OCI-LY1 (cell line): ENCODE measurements at regions not wholly inside any gene's neighbourhood (a gene's known extent, or its start where the extent isn't known, plus 50 kb on each side); places are given as distances from the start of the nearest gene placed in this dataset.

Experiments used
- EZH2 ChIP-seq: fragments of 200-600 bp; sonication (generic), shearing (Covaris generic); IDR thresholded peaks from 2 replicates; pipeline ENCODE4 v1.8.0; 2017; ENCODE audit warnings: borderline replicate concordance, mixed run types, mild to moderate bottlenecking, antibody characterized with exemption, low read length, moderate library complexity, mixed read lengths
- TF ChIP-seq, protein P1 (sequence below): fragments of 200-600 bp; sonication (generic), shearing (Covaris generic); IDR thresholded peaks from 2 replicates; pipeline ENCODE4 v1.5.1; 2017; ENCODE audit warnings: mild to moderate bottlenecking, antibody characterized with exemption, low read length, moderate library complexity, mixed read lengths

DNA sequence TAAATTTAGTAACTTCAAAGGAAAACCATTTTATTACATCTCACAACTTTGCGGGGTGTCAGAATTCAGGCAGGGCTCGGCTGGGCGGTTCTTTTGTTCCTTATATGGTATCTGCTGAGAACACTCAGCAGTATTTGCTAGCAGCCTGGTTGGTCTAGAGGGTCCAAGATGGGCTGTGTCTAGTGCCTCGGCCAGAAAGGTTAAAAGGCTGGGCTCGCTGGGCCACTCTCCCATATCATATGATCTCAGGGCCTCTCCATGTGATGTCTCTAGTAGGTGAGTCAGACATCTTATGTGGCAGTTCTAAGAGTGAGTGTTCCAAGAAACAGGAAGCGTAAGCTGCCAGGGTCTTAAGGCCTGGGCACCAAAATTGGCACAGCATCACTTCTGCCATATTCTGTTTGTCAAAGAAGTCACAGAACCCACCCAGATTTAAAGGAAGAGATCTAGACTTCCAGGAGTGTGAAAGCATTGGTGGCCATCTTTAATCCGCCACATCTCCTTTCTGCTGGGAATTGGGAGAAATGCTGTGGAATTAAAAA lies 100.9 kb upstream of the ATP6AP2 start:
- TF ChIP-seq, protein P1, sequence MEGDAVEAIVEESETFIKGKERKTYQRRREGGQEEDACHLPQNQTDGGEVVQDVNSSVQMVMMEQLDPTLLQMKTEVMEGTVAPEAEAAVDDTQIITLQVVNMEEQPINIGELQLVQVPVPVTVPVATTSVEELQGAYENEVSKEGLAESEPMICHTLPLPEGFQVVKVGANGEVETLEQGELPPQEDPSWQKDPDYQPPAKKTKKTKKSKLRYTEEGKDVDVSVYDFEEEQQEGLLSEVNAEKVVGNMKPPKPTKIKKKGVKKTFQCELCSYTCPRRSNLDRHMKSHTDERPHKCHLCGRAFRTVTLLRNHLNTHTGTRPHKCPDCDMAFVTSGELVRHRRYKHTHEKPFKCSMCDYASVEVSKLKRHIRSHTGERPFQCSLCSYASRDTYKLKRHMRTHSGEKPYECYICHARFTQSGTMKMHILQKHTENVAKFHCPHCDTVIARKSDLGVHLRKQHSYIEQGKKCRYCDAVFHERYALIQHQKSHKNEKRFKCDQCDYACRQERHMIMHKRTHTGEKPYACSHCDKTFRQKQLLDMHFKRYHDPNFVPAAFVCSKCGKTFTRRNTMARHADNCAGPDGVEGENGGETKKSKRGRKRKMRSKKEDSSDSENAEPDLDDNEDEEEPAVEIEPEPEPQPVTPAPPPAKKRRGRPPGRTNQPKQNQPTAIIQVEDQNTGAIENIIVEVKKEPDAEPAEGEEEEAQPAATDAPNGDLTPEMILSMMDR, result no peak
- no peak for TF ChIP-seq EZH2
